ENCODE measurements at regions not wholly inside any gene's neighbourhood (a gene's known extent, or its start where the extent isn't known, plus 50 kb on each side); places are given as distances from the start of the nearest gene placed in this dataset.
"Not testable (repeated sequence)": the region's sequence is repeated elsewhere in the genome, so short reads cannot be mapped to it uniquely, and the experiment has no call there.

- H3K4me1 Mint-ChIP-seq (ENCODE audit: insufficient read depth, unreplicated experiment): no peaks in the 10 kb centered on the region
- no peak for TF ChIP-seq CTCF (IDR thresholded peaks at IDR 0.05; ENCODE audit: unreplicated experiment)
- POLR2A ChIA-PET: no interaction called here
- no peaks in the 10 kb centered on the region for H3K27me3 Mint-ChIP-seq (ENCODE audit: insufficient read depth, unreplicated experiment)
- intact Hi-C loops (cut with micrococcal nuclease): no loop called here
- H3K36me3 Mint-ChIP-seq (ENCODE audit: insufficient read depth, unreplicated experiment): no peaks in the 10 kb centered on the region
- CTCF ChIA-PET: interaction anchor here (0.6 to 0.7 kb wide), 2 partner anchors 564 to 1712 kb away, joined by 3 to 5 read pairs; no protein-coding TSS in a partner anchor
- no peak overlapping the region for H3K4me3 Mint-ChIP-seq (ENCODE audit: unreplicated experiment)
- H3K27ac Mint-ChIP-seq (ENCODE audit: low read depth, unreplicated experiment): no peak overlapping the region
- no peak for DNase-seq (ENCODE audit: unreplicated experiment)
- BruUV-seq (replicated peaks): no TSS peak
- no peaks in the 10 kb centered on the region for H3K9me3 Mint-ChIP-seq (ENCODE audit: unreplicated experiment)
Measured at GRCh38 chr6:23842760-23843159, 283.3 kb upstream of the NRSN1 start.

DNA sequence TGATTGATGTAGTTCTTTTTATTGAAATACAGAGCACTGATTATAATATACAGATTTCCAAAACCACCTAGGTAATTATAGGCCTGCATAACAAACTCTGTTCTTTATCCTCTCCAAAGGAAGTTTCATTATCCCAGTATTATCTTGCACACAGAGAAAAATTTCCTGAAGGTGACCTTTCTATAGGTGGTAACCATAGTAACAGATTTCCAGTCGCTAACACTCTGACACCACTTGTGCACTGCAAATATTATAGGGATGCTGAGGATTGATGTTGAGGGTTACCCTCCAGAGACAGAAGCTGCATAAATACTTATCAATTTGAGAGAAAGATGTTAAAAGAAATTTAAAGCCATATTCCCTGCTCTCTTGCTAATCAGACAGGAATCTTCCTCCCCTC is 274.5 kb upstream of the NRSN1 start:
- Mint-ChIP-seq H3K27ac (ENCODE audit: low read depth, unreplicated experiment) (no peak overlapping the region), H3K4me3 (ENCODE audit: unreplicated experiment) (no peak overlapping the region), H3K9me3 (ENCODE audit: unreplicated experiment) (no peaks in the 10 kb centered on the region), H3K27me3 (ENCODE audit: insufficient read depth, unreplicated experiment) (no peaks in the 10 kb centered on the region), H3K36me3 (ENCODE audit: insufficient read depth, unreplicated experiment) (no peaks in the 10 kb centered on the region), H3K4me1 (ENCODE audit: insufficient read depth, unreplicated experiment) (no peaks in the 10 kb centered on the region)
- ChIA-PET CTCF (interaction anchor here (0.7 kb wide), 1 partner anchor 1257 kb away, joined by 4 read pairs; no protein-coding TSS in a partner anchor), POLR2A (no interaction called here)
- DNase-seq (ENCODE audit: unreplicated experiment): no peak
- BruUV-seq (replicated peaks): no TSS peak
- no peak for TF ChIP-seq CTCF (IDR thresholded peaks at IDR 0.05; ENCODE audit: unreplicated experiment)
- intact Hi-C loops (cut with micrococcal nuclease): no loop called here

DNA sequence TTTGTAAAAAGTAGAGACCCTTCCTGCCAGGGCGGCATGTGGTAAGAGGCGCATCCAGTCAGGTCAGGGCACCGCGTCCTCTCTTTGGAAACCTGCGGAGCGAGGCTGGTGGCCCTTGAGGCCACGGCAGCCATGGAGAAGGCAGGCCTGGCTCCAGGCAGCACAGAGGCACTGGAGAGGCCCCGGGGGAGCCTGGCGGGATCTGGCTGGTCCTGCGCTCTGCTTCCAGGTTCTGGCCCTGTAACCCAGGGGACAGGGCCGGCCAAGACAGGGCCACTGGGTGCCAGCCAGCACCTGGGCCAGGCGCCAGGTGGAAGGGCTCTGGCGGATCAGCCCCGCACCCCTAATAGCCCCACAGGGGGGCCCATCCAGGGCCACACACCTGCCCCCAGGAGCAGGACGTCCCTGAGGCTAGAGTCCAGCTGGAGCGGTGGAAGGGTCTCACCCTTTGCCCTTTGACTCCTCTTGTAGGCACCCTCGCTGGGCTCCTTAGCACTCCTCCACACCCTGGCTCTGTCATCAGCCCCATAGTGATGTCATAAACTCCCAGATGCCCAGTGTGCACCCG is 272.4 kb upstream of the NRSN1 start:
- H3K27me3 Mint-ChIP-seq (ENCODE audit: insufficient read depth, unreplicated experiment); CTCF ChIA-PET; H3K36me3 Mint-ChIP-seq (ENCODE audit: insufficient read depth, unreplicated experiment); H3K4me3 Mint-ChIP-seq (ENCODE audit: unreplicated experiment); H3K27ac Mint-ChIP-seq (ENCODE audit: low read depth, unreplicated experiment); POLR2A ChIA-PET; BruUV-seq (replicated peaks); DNase-seq (ENCODE audit: unreplicated experiment); H3K4me1 Mint-ChIP-seq (ENCODE audit: insufficient read depth, unreplicated experiment); intact Hi-C loops (cut with micrococcal nuclease): not testable (repeated sequence)
- peaks cover 14% of the 10 kb centered on the region for H3K9me3 Mint-ChIP-seq (ENCODE audit: unreplicated experiment)

GRCh38 chr6:23854154-23854553 is 271.9 kb upstream of the NRSN1 start:
- H3K27ac Mint-ChIP-seq (ENCODE audit: low read depth, unreplicated experiment); BruUV-seq (replicated peaks): not testable (repeated sequence)
- peaks cover 14% of the 10 kb centered on the region for H3K9me3 Mint-ChIP-seq (ENCODE audit: unreplicated experiment)

GRCh38 chr6:23855497-23856116 is 270.4 kb upstream of the NRSN1 start:
- ChIA-PET CTCF (interaction anchor here (0.6 to 0.9 kb wide), 2 partner anchors 21 to 96 kb away, joined by 3 read pairs; no protein-coding TSS in a partner anchor), POLR2A (no interaction called here)
- no peaks in the 10 kb centered on the region for H3K27me3 Mint-ChIP-seq (ENCODE audit: insufficient read depth, unreplicated experiment)
- intact Hi-C loops (cut with micrococcal nuclease): no loop called here
- no peaks in the 10 kb centered on the region for H3K4me1 Mint-ChIP-seq (ENCODE audit: insufficient read depth, unreplicated experiment)
- BruUV-seq (replicated peaks): no TSS peak
- DNase-seq (ENCODE audit: unreplicated experiment): no peak
- no peak for TF ChIP-seq CTCF (IDR thresholded peaks at IDR 0.05; ENCODE audit: unreplicated experiment)
- H3K9me3 Mint-ChIP-seq (ENCODE audit: unreplicated experiment): peaks cover 14% of the 10 kb centered on the region
- no peak overlapping the region for H3K4me3 Mint-ChIP-seq (ENCODE audit: unreplicated experiment)
- no peak overlapping the region for H3K27ac Mint-ChIP-seq (ENCODE audit: low read depth, unreplicated experiment)
- H3K36me3 Mint-ChIP-seq (ENCODE audit: insufficient read depth, unreplicated experiment): no peaks in the 10 kb centered on the region

More at GRCh38 chr6:23854154-23854553, 271.9 kb upstream of the NRSN1 start:
- POLR2A ChIA-PET; H3K27me3 Mint-ChIP-seq (ENCODE audit: insufficient read depth, unreplicated experiment); DNase-seq (ENCODE audit: unreplicated experiment); H3K36me3 Mint-ChIP-seq (ENCODE audit: insufficient read depth, unreplicated experiment); H3K4me3 Mint-ChIP-seq (ENCODE audit: unreplicated experiment); H3K4me1 Mint-ChIP-seq (ENCODE audit: insufficient read depth, unreplicated experiment); intact Hi-C loops (cut with micrococcal nuclease); CTCF ChIA-PET: not testable (repeated sequence)
